ENCODE measurements at regions not wholly inside any gene's neighbourhood (a gene's known extent, or its start where the extent isn't known, plus 50 kb on each side); places are given as distances from the start of the nearest gene placed in this dataset.

GRCh38 chr5:2532809-2533208 is 218.7 kb downstream of the IRX2 start:
- no peak for TF ChIP-seq CTCF (IDR thresholded peaks at IDR 0.05)
- TF ChIP-seq EP300 (IDR thresholded peaks at IDR 0.05), result no peak
- TF ChIP-seq POLR2A (IDR thresholded peaks at IDR 0.05), result no peak

Data from ovary (tissue), 3 donors.